ENCODE measurements at regions not wholly inside any gene's neighbourhood (a gene's known extent, or its start where the extent isn't known, plus 50 kb on each side); places are given as distances from the start of the nearest gene placed in this dataset.

DNA sequence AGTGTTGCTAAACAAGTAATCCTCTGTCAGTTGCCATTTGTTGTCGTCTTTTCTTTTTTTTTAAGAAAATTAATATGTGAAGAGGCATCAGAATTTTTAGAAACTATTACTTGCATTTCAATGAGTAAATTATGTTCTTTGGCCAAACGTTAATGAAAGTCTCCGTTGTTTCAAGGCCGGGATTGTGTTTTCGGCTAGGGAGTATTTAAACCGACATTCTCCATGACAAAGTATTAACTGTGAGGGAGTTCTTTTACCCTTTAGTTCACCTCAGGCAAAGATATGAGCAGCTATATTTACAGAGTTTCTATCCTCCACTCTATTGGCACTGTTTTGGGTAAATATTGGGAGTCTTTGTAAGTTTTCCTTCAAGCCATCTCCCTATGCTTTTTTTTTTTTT is 668.9 kb downstream of the METTL15 start:
- Histone ChIP-seq H3K4me1 (ENCODE audit: insufficient read depth, low read length) (no peaks in the 10 kb centered on the region), H3K27me3 (ENCODE audit: control insufficient read depth in 1 of 2, insufficient read depth in 2 of 2, low read length in 2 of 2) (no peaks in the 10 kb centered on the region), H3K9me3 (ENCODE audit: control insufficient read depth in 1 of 2, insufficient read depth in 1 of 2, low read length in 2 of 2) (peaks cover 0 to 22% of the 10 kb centered on the region in 2 experiments), H3K36me3 (ENCODE audit: insufficient read depth, low read length) (no peaks in the 10 kb centered on the region), H3K27ac (ENCODE audit: low read depth in 1 of 2, low read length in 2 of 2) (no peak overlapping the region), H3K4me3 (ENCODE audit: low read length) (no peak overlapping the region)
- no peak for DNase-seq
- TF ChIP-seq, protein P1, sequence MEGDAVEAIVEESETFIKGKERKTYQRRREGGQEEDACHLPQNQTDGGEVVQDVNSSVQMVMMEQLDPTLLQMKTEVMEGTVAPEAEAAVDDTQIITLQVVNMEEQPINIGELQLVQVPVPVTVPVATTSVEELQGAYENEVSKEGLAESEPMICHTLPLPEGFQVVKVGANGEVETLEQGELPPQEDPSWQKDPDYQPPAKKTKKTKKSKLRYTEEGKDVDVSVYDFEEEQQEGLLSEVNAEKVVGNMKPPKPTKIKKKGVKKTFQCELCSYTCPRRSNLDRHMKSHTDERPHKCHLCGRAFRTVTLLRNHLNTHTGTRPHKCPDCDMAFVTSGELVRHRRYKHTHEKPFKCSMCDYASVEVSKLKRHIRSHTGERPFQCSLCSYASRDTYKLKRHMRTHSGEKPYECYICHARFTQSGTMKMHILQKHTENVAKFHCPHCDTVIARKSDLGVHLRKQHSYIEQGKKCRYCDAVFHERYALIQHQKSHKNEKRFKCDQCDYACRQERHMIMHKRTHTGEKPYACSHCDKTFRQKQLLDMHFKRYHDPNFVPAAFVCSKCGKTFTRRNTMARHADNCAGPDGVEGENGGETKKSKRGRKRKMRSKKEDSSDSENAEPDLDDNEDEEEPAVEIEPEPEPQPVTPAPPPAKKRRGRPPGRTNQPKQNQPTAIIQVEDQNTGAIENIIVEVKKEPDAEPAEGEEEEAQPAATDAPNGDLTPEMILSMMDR (IDR thresholded peaks at IDR 0.05): no peak
- Mint-ChIP-seq H3K36me3 (ENCODE audit: low read depth) (no peaks in the 10 kb centered on the region), H3K27me3 (no peaks in the 10 kb centered on the region), H3K4me3 (no peak overlapping the region), H3K9me3 (peaks cover 12% of the 10 kb centered on the region), H3K4me1 (ENCODE audit: low read depth) (no peaks in the 10 kb centered on the region), H3K27ac (no peak overlapping the region)
- ATAC-seq (ENCODE audit: poor library complexity): no peak
- ChIA-PET POLR2A (no interaction called here), CTCF (no interaction called here)
- intact Hi-C loops (cut with DNase I, micrococcal nuclease): no loop called here

DNA sequence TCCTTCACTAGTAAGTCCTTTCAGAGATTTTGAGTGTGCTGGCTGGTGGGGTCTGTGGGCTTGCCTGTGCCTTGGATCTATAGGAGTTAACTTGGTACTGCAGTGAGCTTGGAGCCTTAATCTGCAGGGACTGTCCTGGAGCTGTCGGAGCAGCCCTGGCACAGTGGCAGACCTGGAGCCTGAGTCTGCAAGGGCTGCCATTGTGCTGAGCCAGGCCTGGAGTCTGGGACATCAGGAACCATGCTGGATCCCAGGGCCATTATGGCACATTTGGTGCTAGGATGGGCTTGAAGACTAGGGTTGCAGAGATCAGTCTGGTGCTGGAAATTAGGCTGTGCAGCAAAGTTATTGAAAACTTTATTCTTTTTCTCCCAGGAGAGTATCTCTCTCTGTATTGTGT is 665.4 kb downstream of the METTL15 start:
- POLR2A ChIA-PET: no interaction called here
- Mint-ChIP-seq H3K4me1 (ENCODE audit: low read depth) (no peaks in the 10 kb centered on the region), H3K4me3 (no peak overlapping the region), H3K27me3 (no peaks in the 10 kb centered on the region), H3K9me3 (peaks cover 12% of the 10 kb centered on the region), H3K36me3 (ENCODE audit: low read depth) (no peaks in the 10 kb centered on the region), H3K27ac (no peak overlapping the region)
- intact Hi-C loops (cut with DNase I, micrococcal nuclease): no loop called here
- TF ChIP-seq, protein P1 (IDR thresholded peaks at IDR 0.05): no peak
- DNase-seq (no peak), ATAC-seq (ENCODE audit: poor library complexity) (no peak)
- H3K27me3 ChIP-seq (ENCODE audit: control insufficient read depth in 1 of 2, insufficient read depth in 2 of 2, low read length in 2 of 2): no peaks in the 10 kb centered on the region
- no peak overlapping the region for H3K27ac ChIP-seq (ENCODE audit: low read depth in 1 of 2, low read length in 2 of 2)
- H3K9me3 ChIP-seq (ENCODE audit: control insufficient read depth in 1 of 2, insufficient read depth in 1 of 2, low read length in 2 of 2): peaks cover 0 to 14% of the 10 kb centered on the region in 2 experiments
- H3K36me3 ChIP-seq (ENCODE audit: insufficient read depth, low read length): no peaks in the 10 kb centered on the region
- no peak overlapping the region for H3K4me3 ChIP-seq (ENCODE audit: low read length)
- CTCF ChIA-PET: no interaction called here
- H3K4me1 ChIP-seq (ENCODE audit: insufficient read depth, low read length): no peaks in the 10 kb centered on the region

DNA sequence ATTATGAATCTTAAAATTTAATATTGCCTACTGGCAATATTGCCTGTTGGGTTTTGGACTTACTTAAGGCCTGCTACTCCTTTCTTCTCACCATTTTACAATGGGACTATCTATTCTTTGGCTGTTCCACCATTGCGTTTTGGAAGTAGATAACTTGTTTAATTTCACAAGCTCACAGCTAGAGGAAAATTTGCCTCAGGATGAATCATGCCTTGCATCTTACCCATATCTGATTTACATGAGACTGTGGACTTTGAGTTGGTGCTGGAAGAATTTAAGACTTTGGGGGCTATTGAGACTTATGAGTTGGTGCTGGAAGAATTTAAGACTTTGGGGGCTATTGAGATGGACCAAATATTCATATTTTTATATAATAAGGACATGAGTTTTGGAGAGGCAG is 662.6 kb downstream of the METTL15 start:
- Mint-ChIP-seq H3K36me3 (ENCODE audit: low read depth) (no peaks in the 10 kb centered on the region), H3K9me3 (peaks cover 12% of the 10 kb centered on the region), H3K27ac (no peak overlapping the region), H3K4me3 (no peak overlapping the region), H3K27me3 (no peaks in the 10 kb centered on the region), H3K4me1 (ENCODE audit: low read depth) (no peaks in the 10 kb centered on the region)
- H3K4me1 ChIP-seq (ENCODE audit: insufficient read depth, low read length): no peaks in the 10 kb centered on the region
- DNase-seq (no peak), ATAC-seq (ENCODE audit: poor library complexity) (no peak)
- H3K9me3 ChIP-seq (ENCODE audit: control insufficient read depth in 1 of 2, insufficient read depth in 1 of 2, low read length in 2 of 2): peaks cover 0 to 15% of the 10 kb centered on the region in 2 experiments
- ChIA-PET CTCF (no interaction called here), POLR2A (no interaction called here)
- no peak overlapping the region for H3K27ac ChIP-seq (ENCODE audit: low read depth in 1 of 2, low read length in 2 of 2)
- intact Hi-C loops (cut with DNase I, micrococcal nuclease): no loop called here
- H3K36me3 ChIP-seq (ENCODE audit: insufficient read depth, low read length): no peaks in the 10 kb centered on the region
- H3K27me3 ChIP-seq (ENCODE audit: control insufficient read depth in 1 of 2, insufficient read depth in 2 of 2, low read length in 2 of 2): no peaks in the 10 kb centered on the region
- H3K4me3 ChIP-seq (ENCODE audit: low read length): no peak overlapping the region
- TF ChIP-seq, protein P1 (IDR thresholded peaks at IDR 0.05): no peak

Data from CD4-positive, alpha-beta T cell (primary cell).